Neural progenitor cell (in vitro differentiated cells): ENCODE measurements at regions not wholly inside any gene's neighbourhood (a gene's known extent, or its start where the extent isn't known, plus 50 kb on each side); places are given as distances from the start of the nearest gene placed in this dataset.

Experiments used
- DNase-seq: peaks from one replicate; pipeline ENCODE4 v3.0.0-alpha.2; 2016; ENCODE audit warnings: low spot score
- H2AFZ ChIP-seq: fragments of 200-600 bp; sonication (generic); replicated peaks from 2 replicates; pipeline ENCODE4 v1.6.1; 2016; ENCODE audit warnings: antibody characterized with exemption
- H3F3A ChIP-seq: fragments of 200-600 bp; sonication (generic); 2 replicates; pipeline ENCODE4 v1.6.1; 2016; ENCODE audit warnings: antibody characterized with exemption, low read depth
- H3K27ac ChIP-seq: fragments of 200-600 bp; sonication (generic); 2 replicates; pipeline ENCODE4 v1.5.1; 2016; ENCODE audit warnings: mild to moderate bottlenecking
- H3K27me3 ChIP-seq: fragments of 200-600 bp; sonication (generic); 2 replicates; pipeline ENCODE4 v1.6.1; 2016; ENCODE audit warnings: mild to moderate bottlenecking, moderate library complexity
- H3K36me3 ChIP-seq: fragments of 200-600 bp; sonication (generic); 2 replicates; pipeline ENCODE4 v1.5.1; 2016
- H3K4me1 ChIP-seq: fragments of 200-600 bp; sonication (generic); 2 replicates; pipeline ENCODE4 v1.6.1; 2016; ENCODE audit warnings: mixed run types
- H3K4me2 ChIP-seq: fragments of 200-600 bp; sonication (generic); 2 replicates; pipeline ENCODE4 v1.6.1; 2016
- H3K4me3 ChIP-seq: fragments of 200-600 bp; sonication (generic); 2 replicates; pipeline ENCODE4 v1.5.1; 2016
- H3K79me2 ChIP-seq: fragments of 200-600 bp; sonication (generic); 2 replicates; pipeline ENCODE4 v1.6.1; 2016; ENCODE audit warnings: low read depth
- H3K9ac ChIP-seq: fragments of 200-600 bp; sonication (generic); 2 replicates; pipeline ENCODE4 v1.6.1; 2016
- H3K9me3 ChIP-seq: fragments of 200-600 bp; sonication (generic); 2 replicates; pipeline ENCODE4 v1.5.1; 2016; ENCODE audit warnings: low read depth
- H4K20me1 ChIP-seq: fragments of 200-600 bp; sonication (generic); 2 replicates; pipeline ENCODE4 v1.6.1; 2016; ENCODE audit warnings: low read depth
- H3K27ac Mint-ChIP-seq: 3 replicates; pipeline ENCODE4 v1.8.0; 2021; ENCODE audit warnings: mixed read lengths
- H3K27me3 Mint-ChIP-seq: 2 replicates; pipeline ENCODE4 v1.8.0; 2022; ENCODE audit warnings: low read depth, mild to moderate bottlenecking, inconsistent platforms, moderate library complexity, mixed read lengths; ENCODE audit not compliant: insufficient read depth
- H3K36me3 Mint-ChIP-seq: 3 replicates; pipeline ENCODE4 v1.8.0; 2021; ENCODE audit warnings: mixed read lengths
- H3K4me1 Mint-ChIP-seq: 3 replicates; pipeline ENCODE4 v1.8.0; 2021; ENCODE audit warnings: mixed read lengths
- H3K4me3 Mint-ChIP-seq: 3 replicates; pipeline ENCODE4 v1.8.0; 2021; ENCODE audit warnings: mild to moderate bottlenecking, moderate library complexity, mixed read lengths
- H3K9me3 Mint-ChIP-seq: 3 replicates; pipeline ENCODE4 v1.8.0; 2020; ENCODE audit warnings: mixed read lengths
- CTCF ChIP-seq: fragments of 200-600 bp; sonication (generic); IDR thresholded peaks from 2 replicates; pipeline ENCODE4 v1.5.1; 2017; ENCODE audit warnings: antibody characterized with exemption, mild to moderate bottlenecking
- EZH2 ChIP-seq: fragments of 200-600 bp; sonication (generic); IDR thresholded peaks from 2 replicates; pipeline ENCODE4 v1.6.1; 2017; ENCODE audit warnings: antibody characterized with exemption, mild to moderate bottlenecking, moderate library complexity
- EZH2phosphoT487 ChIP-seq: fragments of 200-600 bp; sonication (generic); IDR thresholded peaks from 2 replicates; pipeline ENCODE4 v1.6.1; 2017; ENCODE audit warnings: antibody characterized with exemption

- Mint-ChIP-seq H3K9me3 (peaks cover 16% of the 10 kb centered on the region), H3K27ac (peak overlapping the region; percentile 69), H3K4me3 (no peak overlapping the region), H3K27me3 (peaks cover 5% of the 10 kb centered on the region), H3K36me3 (peaks cover 25% of the 10 kb centered on the region), H3K4me1 (peaks cover 40% of the 10 kb centered on the region)
- Histone ChIP-seq H3K36me3 (no peaks in the 10 kb centered on the region), H3K9me3 (no peaks in the 10 kb centered on the region), H3K27ac (peak overlapping the region; percentile 83), H2AFZ (no peak overlapping the region), H4K20me1 (no peaks in the 10 kb centered on the region), H3K27me3 (no peaks in the 10 kb centered on the region), H3K4me3 (no peak overlapping the region), H3K4me2 (peak overlapping the region; percentile 55), H3K9ac (no peak overlapping the region), H3K79me2 (no peaks in the 10 kb centered on the region), H3K4me1 (peaks cover 33% of the 10 kb centered on the region), H3F3A (peaks cover 40% of the 10 kb centered on the region)
- TF ChIP-seq EZH2 (no peak), CTCF (no peak), EZH2phosphoT487 (no peak)
- DNase-seq = peak; percentile 81
Observed at GRCh38 chr18:24930971-24931370, 421.0 kb downstream of the ZNF521 start.

GRCh38 chr18:24933345-24933744, 418.6 kb downstream of the ZNF521 start:
- Mint-ChIP-seq H3K27ac (no peak overlapping the region), H3K9me3 (peaks cover 16% of the 10 kb centered on the region), H3K4me1 (peaks cover 40% of the 10 kb centered on the region), H3K36me3 (peaks cover 28% of the 10 kb centered on the region), H3K27me3 (peaks cover 4% of the 10 kb centered on the region), H3K4me3 (no peak overlapping the region)
- Histone ChIP-seq H3K9me3 (no peaks in the 10 kb centered on the region), H3K9ac (no peak overlapping the region), H3K4me2 (no peak overlapping the region), H3K4me1 (peaks cover 29% of the 10 kb centered on the region), H3K27me3 (no peaks in the 10 kb centered on the region), H3K27ac (no peak overlapping the region), H3K4me3 (no peak overlapping the region), H3F3A (peaks cover 41% of the 10 kb centered on the region), H3K36me3 (no peaks in the 10 kb centered on the region), H2AFZ (no peak overlapping the region), H3K79me2 (no peaks in the 10 kb centered on the region), H4K20me1 (no peaks in the 10 kb centered on the region)
- no peak for TF ChIP-seq EZH2
- no peak for DNase-seq

- H3K36me3 ChIP-seq = no peaks in the 10 kb centered on the region
- Mint-ChIP-seq H3K27ac (no peak overlapping the region), H3K9me3 (peaks cover 16% of the 10 kb centered on the region), H3K36me3 (peaks cover 28% of the 10 kb centered on the region), H3K4me3 (no peak overlapping the region), H3K27me3 (peaks cover 4% of the 10 kb centered on the region), H3K4me1 (peaks cover 33% of the 10 kb centered on the region)
- H3K4me1 ChIP-seq = peaks cover 26% of the 10 kb centered on the region
- H2AFZ ChIP-seq = no peak overlapping the region
- no peak overlapping the region for H3K4me2 ChIP-seq
- H3K27ac ChIP-seq = no peak overlapping the region
- no peaks in the 10 kb centered on the region for H3K79me2 ChIP-seq
- H3F3A ChIP-seq = peaks cover 41% of the 10 kb centered on the region
- no peak overlapping the region for H3K4me3 ChIP-seq
- no peaks in the 10 kb centered on the region for H4K20me1 ChIP-seq
- H3K27me3 ChIP-seq = no peaks in the 10 kb centered on the region
- TF ChIP-seq EZH2phosphoT487 = no peak
- TF ChIP-seq CTCF = no peak
- no peak for TF ChIP-seq EZH2
- H3K9me3 ChIP-seq = no peaks in the 10 kb centered on the region
- no peak overlapping the region for H3K9ac ChIP-seq
- DNase-seq = no peak
Observed at GRCh38 chr18:24934258-24934932, 417.6 kb downstream of the ZNF521 start.

GRCh38 chr18:24935008-24935407, 417.0 kb downstream of the ZNF521 start:
- H3K27me3 Mint-ChIP-seq = peaks cover 4% of the 10 kb centered on the region
- Histone ChIP-seq H3K4me1 (peaks cover 24% of the 10 kb centered on the region), H2AFZ (no peak overlapping the region), H3K4me3 (no peak overlapping the region), H3K27me3 (no peaks in the 10 kb centered on the region), H3K79me2 (no peaks in the 10 kb centered on the region), H4K20me1 (no peaks in the 10 kb centered on the region), H3K9ac (no peak overlapping the region), H3K27ac (no peak overlapping the region), H3K9me3 (no peaks in the 10 kb centered on the region), H3K4me2 (no peak overlapping the region), H3F3A (peaks cover 43% of the 10 kb centered on the region), H3K36me3 (no peaks in the 10 kb centered on the region)
- H3K4me1 Mint-ChIP-seq = peaks cover 30% of the 10 kb centered on the region
- peaks cover 28% of the 10 kb centered on the region for H3K36me3 Mint-ChIP-seq
- no peak for DNase-seq
- no peak overlapping the region for H3K27ac Mint-ChIP-seq
- H3K4me3 Mint-ChIP-seq = no peak overlapping the region
- peaks cover 14% of the 10 kb centered on the region for H3K9me3 Mint-ChIP-seq
- no peak for TF ChIP-seq CTCF
- TF ChIP-seq EZH2 = no peak
- no peak for TF ChIP-seq EZH2phosphoT487
